Right lobe of liver (tissue), 4 donors: ENCODE measurements at regions not wholly inside any gene's neighbourhood (a gene's known extent, or its start where the extent isn't known, plus 50 kb on each side); places are given as distances from the start of the nearest gene placed in this dataset.

Experiments used
- POLR2A ChIP-seq: fragments of 450-650 bp; IDR thresholded peaks from one replicate; pipeline ENCODE4 v1.6.1; 2017; ENCODE audit warnings: antibody characterized with exemption, mild to moderate bottlenecking
- TF ChIP-seq, protein P1 (sequence below), 4 donors: fragments of 200-600 bp in 3 of 4; fragments of 450-650 bp in 1 of 4; IDR thresholded peaks; one replicate each; pipeline versions ENCODE4 v1.5.1 to v1.8.0; 2016 to 2022; ENCODE audit warnings: antibody characterized with exemption in 4 of 4, mild to moderate bottlenecking in 2 of 4
- donor health status: DM: no; HTN: no; CAD: no.
- donor health status: DM: no; HTN: no; CAD: no.
- donor health status: DM: no; HTN: yes; CAD: no.

DNA sequence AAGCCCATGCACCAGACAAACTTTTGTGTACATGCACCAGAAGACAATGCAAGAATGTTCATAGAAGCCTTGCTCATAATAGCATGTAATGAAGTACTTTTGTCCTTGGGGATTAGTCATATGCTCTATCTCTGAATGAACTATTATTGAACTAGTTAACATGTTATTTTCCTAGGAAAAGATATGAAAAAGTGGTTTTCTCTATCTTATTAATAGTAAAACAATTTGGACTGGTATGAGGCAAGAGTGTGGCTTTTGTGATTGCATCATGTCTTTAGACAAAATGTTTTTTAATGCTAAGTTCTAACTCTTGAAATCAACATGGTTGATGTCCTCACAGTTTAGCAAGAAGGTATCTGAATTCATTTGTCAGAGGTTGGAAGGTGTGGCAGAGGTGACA lies 55.7 kb upstream of the SPDL1 start:
- TF ChIP-seq, protein P1, sequence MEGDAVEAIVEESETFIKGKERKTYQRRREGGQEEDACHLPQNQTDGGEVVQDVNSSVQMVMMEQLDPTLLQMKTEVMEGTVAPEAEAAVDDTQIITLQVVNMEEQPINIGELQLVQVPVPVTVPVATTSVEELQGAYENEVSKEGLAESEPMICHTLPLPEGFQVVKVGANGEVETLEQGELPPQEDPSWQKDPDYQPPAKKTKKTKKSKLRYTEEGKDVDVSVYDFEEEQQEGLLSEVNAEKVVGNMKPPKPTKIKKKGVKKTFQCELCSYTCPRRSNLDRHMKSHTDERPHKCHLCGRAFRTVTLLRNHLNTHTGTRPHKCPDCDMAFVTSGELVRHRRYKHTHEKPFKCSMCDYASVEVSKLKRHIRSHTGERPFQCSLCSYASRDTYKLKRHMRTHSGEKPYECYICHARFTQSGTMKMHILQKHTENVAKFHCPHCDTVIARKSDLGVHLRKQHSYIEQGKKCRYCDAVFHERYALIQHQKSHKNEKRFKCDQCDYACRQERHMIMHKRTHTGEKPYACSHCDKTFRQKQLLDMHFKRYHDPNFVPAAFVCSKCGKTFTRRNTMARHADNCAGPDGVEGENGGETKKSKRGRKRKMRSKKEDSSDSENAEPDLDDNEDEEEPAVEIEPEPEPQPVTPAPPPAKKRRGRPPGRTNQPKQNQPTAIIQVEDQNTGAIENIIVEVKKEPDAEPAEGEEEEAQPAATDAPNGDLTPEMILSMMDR (IDR thresholded peaks at IDR 0.05) = no peak
- TF ChIP-seq POLR2A = no peak
